CD4-positive, alpha-beta T cell (primary cell): ENCODE measurements at regions not wholly inside any gene's neighbourhood (a gene's known extent, or its start where the extent isn't known, plus 50 kb on each side); places are given as distances from the start of the nearest gene placed in this dataset.

Source experiments
- ATAC-seq: fragments of 200-7000 bp; cut with Tn5 transposase; one replicate; pipeline ENCODE4 v1.10.0; 2022; ENCODE audit warnings: mild to moderate bottlenecking; ENCODE audit not compliant: poor library complexity
- CTCF ChIA-PET: fragments of 350-600 bp; sonication (Branson Sonifier 250); formaldehyde crosslinking; loops from one replicate; lab custom pipeline; 2021; ENCODE audit warnings: antibody characterized with exemption, inconsistent platforms; lab: Charles Lee
- POLR2A ChIA-PET: fragments of 350-600 bp; sonication (Branson Sonifier 250); formaldehyde crosslinking; loops from one replicate; lab custom pipeline; 2021; ENCODE audit warnings: antibody characterized with exemption, inconsistent platforms; lab: Charles Lee
- DNase-seq, 14 experiments: peaks; one replicate each; pipeline ENCODE4 v3.0.0-alpha.2; 2013 to 2020; ENCODE audit warnings: mixed read lengths in 2 of 14
- H3K27ac ChIP-seq, 2 donors: one replicate each; pipeline versions ENCODE4 v1.5.1 to v1.7.0; 2013; ENCODE audit warnings: low read length in 2 of 2, low read depth in 1 of 2, mild to moderate bottlenecking in 1 of 2
- H3K27me3 ChIP-seq, 2 experiments: 1 replicate in 1 of 2; 2 replicates in 1 of 2; pipeline versions ENCODE4 v1.6.1 to v1.7.0; 2013; ENCODE audit warnings: low read length in 2 of 2, control low read depth in 1 of 2, mild to moderate bottlenecking in 1 of 2, moderate library complexity in 1 of 2; ENCODE audit not compliant: insufficient read depth in 2 of 2, control insufficient read depth in 1 of 2
- H3K36me3 ChIP-seq: one replicate; pipeline ENCODE4 v1.6.1; 2013; ENCODE audit warnings: low read length, control low read depth; ENCODE audit not compliant: insufficient read depth
- H3K4me1 ChIP-seq: one replicate; pipeline ENCODE4 v1.6.1; 2013; ENCODE audit warnings: low read length, control low read depth; ENCODE audit not compliant: insufficient read depth
- H3K4me3 ChIP-seq: one replicate; pipeline ENCODE4 v1.5.1; 2013; ENCODE audit warnings: mild to moderate bottlenecking, low read length, moderate library complexity
- H3K9me3 ChIP-seq, 2 experiments: 1 replicate in 1 of 2; 2 replicates in 1 of 2; pipeline versions ENCODE4 v1.6.1 to v1.7.0; 2013; ENCODE audit warnings: low read length in 2 of 2, mild to moderate bottlenecking in 2 of 2, control low read depth in 1 of 2, moderate library complexity in 1 of 2; ENCODE audit not compliant: control insufficient read depth in 1 of 2, insufficient read depth in 1 of 2
- H3K27ac Mint-ChIP-seq: one replicate; pipeline ENCODE4 v1.8.0; 2020; ENCODE audit warnings: mixed read lengths
- H3K27me3 Mint-ChIP-seq: one replicate; pipeline ENCODE4 v1.8.0; 2021; ENCODE audit warnings: mixed read lengths
- H3K36me3 Mint-ChIP-seq: one replicate; pipeline ENCODE4 v1.8.0; 2021; ENCODE audit warnings: low read depth, mixed read lengths
- H3K4me1 Mint-ChIP-seq: one replicate; pipeline ENCODE4 v1.8.0; 2021; ENCODE audit warnings: low read depth, mixed read lengths
- H3K4me3 Mint-ChIP-seq: one replicate; pipeline ENCODE4 v1.8.0; 2020; ENCODE audit warnings: mild to moderate bottlenecking, mixed read lengths
- H3K9me3 Mint-ChIP-seq: one replicate; pipeline ENCODE4 v1.8.0; 2020; ENCODE audit warnings: mixed read lengths
- intact Hi-C, 2 experiments: fragments of 100-400 bp; cut with DNase I in 1 of 2; cut with micrococcal nuclease in 1 of 2; formaldehyde crosslinking; loops; one replicate each; pipeline versions ENCODE4 v1.15.1 to v1.9.0; 2023 to 2025; cut with DNase I, micrococcal nuclease
- TF ChIP-seq, protein P1 (sequence below): fragments of 200-600 bp; IDR thresholded peaks from one replicate; pipeline ENCODE4 v1.8.0; 2022; ENCODE audit warnings: antibody characterized with exemption, mild to moderate bottlenecking

DNA sequence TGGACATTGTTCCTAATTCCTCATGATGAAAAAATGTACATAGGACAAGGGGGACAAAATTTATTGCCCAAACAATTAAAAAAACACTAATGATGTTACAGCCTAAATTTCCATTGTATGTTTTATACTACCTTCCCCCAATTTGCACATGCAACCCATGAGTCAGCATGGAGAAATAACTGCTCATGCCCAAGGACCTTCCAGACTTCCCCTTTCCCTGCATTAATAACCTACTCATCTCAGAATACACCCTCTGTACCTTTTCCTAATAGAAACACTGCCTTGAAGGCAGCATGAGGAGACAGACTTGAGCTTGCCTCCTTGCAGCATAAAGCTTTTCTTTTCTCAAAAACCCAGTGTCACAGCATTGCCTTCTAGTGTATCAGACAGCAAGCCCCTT lies 2402.8 kb downstream of the TP53TG3F start:
- DNase-seq (no peak), ATAC-seq (no peak)
- TF ChIP-seq, protein P1, sequence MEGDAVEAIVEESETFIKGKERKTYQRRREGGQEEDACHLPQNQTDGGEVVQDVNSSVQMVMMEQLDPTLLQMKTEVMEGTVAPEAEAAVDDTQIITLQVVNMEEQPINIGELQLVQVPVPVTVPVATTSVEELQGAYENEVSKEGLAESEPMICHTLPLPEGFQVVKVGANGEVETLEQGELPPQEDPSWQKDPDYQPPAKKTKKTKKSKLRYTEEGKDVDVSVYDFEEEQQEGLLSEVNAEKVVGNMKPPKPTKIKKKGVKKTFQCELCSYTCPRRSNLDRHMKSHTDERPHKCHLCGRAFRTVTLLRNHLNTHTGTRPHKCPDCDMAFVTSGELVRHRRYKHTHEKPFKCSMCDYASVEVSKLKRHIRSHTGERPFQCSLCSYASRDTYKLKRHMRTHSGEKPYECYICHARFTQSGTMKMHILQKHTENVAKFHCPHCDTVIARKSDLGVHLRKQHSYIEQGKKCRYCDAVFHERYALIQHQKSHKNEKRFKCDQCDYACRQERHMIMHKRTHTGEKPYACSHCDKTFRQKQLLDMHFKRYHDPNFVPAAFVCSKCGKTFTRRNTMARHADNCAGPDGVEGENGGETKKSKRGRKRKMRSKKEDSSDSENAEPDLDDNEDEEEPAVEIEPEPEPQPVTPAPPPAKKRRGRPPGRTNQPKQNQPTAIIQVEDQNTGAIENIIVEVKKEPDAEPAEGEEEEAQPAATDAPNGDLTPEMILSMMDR, result no peak
- H3K27ac Mint-ChIP-seq, result no peak overlapping the region
- no peak overlapping the region for H3K4me3 ChIP-seq
- no peaks in the 10 kb centered on the region for H3K4me1 Mint-ChIP-seq
- no peaks in the 10 kb centered on the region for H3K27me3 ChIP-seq
- H3K27ac ChIP-seq, result no peak overlapping the region
- no peaks in the 10 kb centered on the region for H3K36me3 Mint-ChIP-seq
- ChIA-PET CTCF (no interaction called here), POLR2A (no interaction called here)
- peaks cover 10 to 16% of the 10 kb centered on the region in 2 experiments for H3K9me3 ChIP-seq
- H3K4me3 Mint-ChIP-seq, result no peak overlapping the region
- no peaks in the 10 kb centered on the region for H3K4me1 ChIP-seq
- H3K9me3 Mint-ChIP-seq, result peaks cover 22% of the 10 kb centered on the region
- intact Hi-C loops, result no loop called here
- no peaks in the 10 kb centered on the region for H3K27me3 Mint-ChIP-seq
- H3K36me3 ChIP-seq, result no peaks in the 10 kb centered on the region

DNA sequence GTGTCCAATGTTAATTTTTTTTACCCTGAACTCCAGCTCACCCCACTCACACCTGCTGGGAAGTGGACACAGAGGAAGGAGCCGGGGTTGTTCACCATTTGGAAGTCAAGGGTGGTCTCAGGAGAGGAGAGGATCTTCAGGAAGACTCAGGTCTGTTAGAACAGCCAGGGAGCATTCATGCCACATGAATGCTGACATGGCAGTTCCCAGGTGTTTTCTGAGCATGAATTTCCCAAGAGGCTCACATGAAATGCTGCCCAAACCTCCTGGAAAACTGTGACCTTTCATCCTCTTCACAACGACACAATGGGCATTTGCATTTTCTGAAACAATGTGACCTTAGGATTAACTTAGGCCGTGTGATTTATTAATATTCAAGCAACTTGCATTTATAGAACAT lies 2409.2 kb downstream of the TP53TG3F start:
- no peaks in the 10 kb centered on the region for H3K4me1 Mint-ChIP-seq
- H3K9me3 Mint-ChIP-seq, result peaks cover 26% of the 10 kb centered on the region
- ChIA-PET POLR2A (no interaction called here), CTCF (no interaction called here)
- no peak overlapping the region for H3K4me3 ChIP-seq
- H3K27me3 Mint-ChIP-seq, result no peaks in the 10 kb centered on the region
- H3K36me3 Mint-ChIP-seq, result no peaks in the 10 kb centered on the region
- ATAC-seq (no peak), DNase-seq (no peak)
- no peaks in the 10 kb centered on the region for H3K27me3 ChIP-seq
- H3K27ac ChIP-seq, result no peak overlapping the region
- intact Hi-C loops, result no loop called here
- H3K9me3 ChIP-seq, result peaks cover 13 to 28% of the 10 kb centered on the region in 2 experiments
- H3K4me3 Mint-ChIP-seq, result no peak overlapping the region
- H3K36me3 ChIP-seq, result no peaks in the 10 kb centered on the region
- H3K4me1 ChIP-seq, result no peaks in the 10 kb centered on the region
- no peak overlapping the region for H3K27ac Mint-ChIP-seq
- TF ChIP-seq, protein P1, result no peak

DNA sequence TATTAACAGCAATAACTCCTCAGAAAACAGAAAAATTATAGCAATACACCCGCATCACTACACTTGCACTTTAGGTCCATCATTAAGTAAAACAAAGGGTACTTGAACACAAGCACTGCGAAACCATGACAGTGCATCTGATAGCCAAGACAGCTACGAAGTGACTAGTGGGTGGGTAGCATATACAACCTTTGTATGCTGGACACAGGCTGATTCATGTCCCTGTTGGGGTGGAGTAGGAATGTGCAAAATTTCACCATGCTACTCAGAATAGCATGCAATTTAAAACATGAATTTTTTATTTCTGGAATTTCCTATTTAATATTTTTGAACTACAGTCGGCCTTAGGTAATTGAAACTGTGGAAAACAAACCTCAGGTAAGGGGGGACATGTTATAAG lies 2414.1 kb downstream of the TP53TG3F start:
- ATAC-seq, result no peak

More for the DNA sequence above, 2414.1 kb downstream of the TP53TG3F start:
- peaks cover 20 to 23% of the 10 kb centered on the region in 2 experiments for H3K9me3 ChIP-seq
- H3K36me3 Mint-ChIP-seq, result no peaks in the 10 kb centered on the region
- H3K27ac ChIP-seq, result no peak overlapping the region
- H3K4me1 Mint-ChIP-seq, result no peaks in the 10 kb centered on the region
- POLR2A ChIA-PET, result no interaction called here
- H3K4me3 Mint-ChIP-seq, result no peak overlapping the region
- intact Hi-C loops, result no loop called here
- H3K4me1 ChIP-seq, result no peaks in the 10 kb centered on the region
- H3K27me3 ChIP-seq, result no peaks in the 10 kb centered on the region
- no peak overlapping the region for H3K4me3 ChIP-seq
- no peaks in the 10 kb centered on the region for H3K36me3 ChIP-seq
- H3K27me3 Mint-ChIP-seq, result no peaks in the 10 kb centered on the region
- no peak for DNase-seq
- no peak overlapping the region for H3K27ac Mint-ChIP-seq
- CTCF ChIA-PET, result no interaction called here
- peaks cover 22% of the 10 kb centered on the region for H3K9me3 Mint-ChIP-seq
- TF ChIP-seq, protein P1, result no peak
